HepG2 (cell line): ENCODE measurements at regions not wholly inside any gene's neighbourhood (a gene's known extent, or its start where the extent isn't known, plus 50 kb on each side); places are given as distances from the start of the nearest gene placed in this dataset.

ENCODE experiments used
- ATAC-seq: fragments of 200-7000 bp; cut with Tn5 transposase; 3 replicates; pipeline ENCODE4 v1.9.1; 2020; ENCODE audit warnings: mild to moderate bottlenecking, moderate library complexity
- BruUV-seq: library from RNA; stranded (reverse); fragments of 400-500 nt; replicated peaks from 2 replicates; lab custom pipeline; 2021; lab: Mats Ljungman, UMichigan
- CTCF ChIA-PET: fragments of 300-600 bp; formaldehyde crosslinking; extraction: SDS; loops from one replicate; lab custom pipeline; 2021; ENCODE audit warnings: low total read pairs, inconsistent platforms, low intra/inter-chr PET ratio; lab: Yijun Ruan, JAX
- POLR2A ChIA-PET: fragments of 350-600 bp; sonication (Branson Sonifier 250); formaldehyde crosslinking; loops from one replicate; lab custom pipeline; 2020; ENCODE audit warnings: antibody characterized with exemption, inconsistent platforms; lab: Yijun Ruan, JAX
- DNase-seq: peaks from one replicate; pipeline ENCODE4 v3.0.0-alpha.2; 2015; ENCODE audit warnings: low spot score
- FAIRE-seq: peaks from 3 replicates; lab custom pipeline; 2011; peaks lifted over from hg19 to GRCh38; lab: Jason Lieb, UNC
- H2AFZ ChIP-seq: one replicate; pipeline ENCODE4 v1.6.1; 2011; ENCODE audit warnings: low read length, inconsistent platforms
- H3K27ac ChIP-seq: fragments of 300-600 bp; 3 replicates; pipeline ENCODE4 v1.8.0; 2011; ENCODE audit warnings: mixed run types, mild to moderate bottlenecking, mixed read lengths, low read length, inconsistent platforms; ENCODE audit not compliant: insufficient read depth; ENCODE audit errors: extremely low read length
- H3K27me3 ChIP-seq, 2 experiments: fragments of 200-600 bp in 1 of 2; 2 replicates in 1 of 2; 3 replicates in 1 of 2; pipeline versions ENCODE4 v1.6.0 to v1.8.0; 2011; ENCODE audit warnings: low read length in 2 of 2, mild to moderate bottlenecking in 2 of 2, moderate library complexity in 2 of 2, inconsistent platforms in 1 of 2; ENCODE audit not compliant: insufficient read depth in 2 of 2, control insufficient read depth in 1 of 2
- H3K36me3 ChIP-seq, 2 experiments: fragments of 200-600 bp in 1 of 2; replicated peaks in 1 of 2; 2 replicates in 1 of 2; 3 replicates in 1 of 2; pipeline versions ENCODE4 v1.5.1 to v1.8.0; 2011; ENCODE audit warnings: low read length in 2 of 2, inconsistent platforms in 1 of 2; ENCODE audit not compliant: insufficient read depth in 2 of 2, control insufficient read depth in 1 of 2
- H3K4me1 ChIP-seq: 2 replicates; pipeline ENCODE4 v1.5.1; 2012; ENCODE audit warnings: low read length, inconsistent platforms; ENCODE audit not compliant: insufficient read depth
- H3K4me2 ChIP-seq: 2 replicates; pipeline ENCODE4 v1.6.0; 2011; ENCODE audit warnings: low read depth, low read length, inconsistent platforms
- H3K4me3 ChIP-seq, 3 experiments: fragments of 200-600 bp in 1 of 3; sonication (generic), shearing (Covaris generic) in 1 of 3; replicated peaks in 1 of 3; 2 replicates each; pipeline ENCODE4 v1.5.1; 2011 to 2016; ENCODE audit warnings: low read length in 3 of 3, inconsistent platforms in 2 of 3, low read depth in 2 of 3, mild to moderate bottlenecking in 2 of 3, control low read depth in 1 of 3, mixed read lengths in 1 of 3; ENCODE audit not compliant: insufficient read depth in 1 of 3
- H3K79me2 ChIP-seq: one replicate; pipeline ENCODE4 v1.6.1; 2011; ENCODE audit warnings: low read length, inconsistent platforms; ENCODE audit not compliant: insufficient read depth
- H3K9ac ChIP-seq: 2 replicates; pipeline ENCODE4 v1.6.0; 2011; ENCODE audit warnings: mild to moderate bottlenecking, low read depth, low read length, inconsistent platforms; ENCODE audit not compliant: insufficient read depth
- H3K9me3 ChIP-seq: 2 replicates; pipeline ENCODE4 v1.5.1; 2012; ENCODE audit warnings: mild to moderate bottlenecking, low read length
- H4K20me1 ChIP-seq: 2 replicates; pipeline ENCODE4 v1.6.0; 2011; ENCODE audit warnings: inconsistent platforms, mild to moderate bottlenecking, low read length, moderate library complexity; ENCODE audit not compliant: insufficient read depth
- AGO1 ChIP-seq: fragments of 200-400 bp; formaldehyde crosslinking; IDR thresholded peaks from 2 replicates; pipeline ENCODE4 v1.6.1; 2017; ENCODE audit warnings: mild to moderate bottlenecking, low read depth, low read length, moderate library complexity; ENCODE audit not compliant: poor library complexity, severe bottlenecking
- ARNT2 ChIP-seq: sonication (generic); formaldehyde crosslinking; IDR thresholded peaks from 2 replicates; pipeline ENCODE4 v1.8.0; 2022; ENCODE audit warnings: mild to moderate bottlenecking, low read depth, missing genetic modification reagents, moderate library complexity
- ATAD3A ChIP-seq: sonication (generic); formaldehyde crosslinking; IDR thresholded peaks from 2 replicates; pipeline ENCODE4 v1.4.0; 2020; ENCODE audit warnings: missing genetic modification reagents
- CBX2 ChIP-seq, 2 experiments: fragments of 200-600 bp in 1 of 2; sonication (generic); formaldehyde crosslinking in 1 of 2; IDR thresholded peaks; 2 replicates each; pipeline versions ENCODE4 v1.7.0 to v1.8.1; 2018 to 2022; ENCODE audit warnings: low read depth in 2 of 2, low read length in 1 of 2, mild to moderate bottlenecking in 1 of 2, missing genetic modification reagents in 1 of 2
- CHCHD3 ChIP-seq: sonication (generic); formaldehyde crosslinking; IDR thresholded peaks from 2 replicates; pipeline ENCODE4 v1.8.0; 2022; ENCODE audit warnings: mild to moderate bottlenecking, missing genetic modification reagents, moderate library complexity
- DPF2 ChIP-seq: sonication (generic); formaldehyde crosslinking; IDR thresholded peaks from 2 replicates; pipeline ENCODE4 v1.4.0; 2020; ENCODE audit warnings: mild to moderate bottlenecking, low read depth, missing genetic modification reagents, borderline replicate concordance
- GABPA ChIP-seq, 2 experiments: IDR thresholded peaks; 2 replicates each; pipeline ENCODE4 v1.6.1; 2011 to 2016; ENCODE audit warnings: low read depth in 2 of 2, low read length in 1 of 2, missing biosample characterization in 1 of 2, missing genetic modification characterization in 1 of 2
- HNRNPL ChIP-seq: fragments of 200-400 bp; formaldehyde crosslinking; IDR thresholded peaks from 2 replicates; pipeline ENCODE4 v1.6.1; 2017; ENCODE audit warnings: mild to moderate bottlenecking, low read depth, low read length
- KLF13 ChIP-seq: sonication (generic); formaldehyde crosslinking; IDR thresholded peaks from 2 replicates; pipeline ENCODE4 v1.4.0; 2020; ENCODE audit warnings: mild to moderate bottlenecking, missing genetic modification reagents
- MAFF ChIP-seq: IDR thresholded peaks from 2 replicates; pipeline ENCODE4 v1.6.1; 2011; ENCODE audit warnings: low read depth, low read length, improper control_type of control experiment
- REPIN1 ChIP-seq: sonication (generic); formaldehyde crosslinking; IDR thresholded peaks from 2 replicates; pipeline ENCODE4 v1.8.0; 2022; ENCODE audit warnings: missing genetic modification reagents, low read depth, mild to moderate bottlenecking, borderline replicate concordance
- TBL1XR1 ChIP-seq: fragments of 150-350 bp; IDR thresholded peaks from 2 replicates; pipeline ENCODE4 v1.6.1; 2014; ENCODE audit warnings: borderline replicate concordance, low read length; ENCODE audit not compliant: partially characterized antibody
- ZNF296 ChIP-seq: sonication (generic); formaldehyde crosslinking; conservative IDR thresholded peaks from 2 replicates; pipeline ENCODE4 v1.5.0; 2020; ENCODE audit warnings: mild to moderate bottlenecking, missing genetic modification reagents
- ZNF766 ChIP-seq: sonication (generic); formaldehyde crosslinking; IDR thresholded peaks from 2 replicates; pipeline ENCODE4 v1.5.0; 2020; ENCODE audit warnings: missing genetic modification reagents, borderline replicate concordance
- WGBS: methylation state at CpG from one replicate; pipeline ENCODE4 v1.1.6; 2017; ENCODE audit warnings: low lambda C conversion rate; 5-methylcytosine and 5-hydroxymethylcytosine counted together
- in situ Hi-C: cut with HindIII; loops from 2 replicates; pipeline ENCODE4 v1.10.0; 2017; ENCODE audit warnings: low pct_unique_long_range_greater_than_20kb; ENCODE audit not compliant: extremely low pct_ligation_motif_present
- intact Hi-C: fragments of 100-400 bp; cut with micrococcal nuclease; formaldehyde crosslinking; loops from one replicate; pipeline ENCODE4 v1.10.0; 2022; ENCODE audit not compliant: unreplicated experiment
- TF ChIP-seq, protein P1 (sequence below): sonication (generic); formaldehyde crosslinking; IDR thresholded peaks from 2 replicates; pipeline ENCODE4 v1.8.1; 2022; ENCODE audit warnings: low read depth, mild to moderate bottlenecking, missing genetic modification reagents
- TF ChIP-seq, protein P2 (sequence below): sonication (generic); formaldehyde crosslinking; IDR thresholded peaks from 2 replicates; pipeline ENCODE4 v1.5.0; 2020; ENCODE audit warnings: missing genetic modification reagents

DNA sequence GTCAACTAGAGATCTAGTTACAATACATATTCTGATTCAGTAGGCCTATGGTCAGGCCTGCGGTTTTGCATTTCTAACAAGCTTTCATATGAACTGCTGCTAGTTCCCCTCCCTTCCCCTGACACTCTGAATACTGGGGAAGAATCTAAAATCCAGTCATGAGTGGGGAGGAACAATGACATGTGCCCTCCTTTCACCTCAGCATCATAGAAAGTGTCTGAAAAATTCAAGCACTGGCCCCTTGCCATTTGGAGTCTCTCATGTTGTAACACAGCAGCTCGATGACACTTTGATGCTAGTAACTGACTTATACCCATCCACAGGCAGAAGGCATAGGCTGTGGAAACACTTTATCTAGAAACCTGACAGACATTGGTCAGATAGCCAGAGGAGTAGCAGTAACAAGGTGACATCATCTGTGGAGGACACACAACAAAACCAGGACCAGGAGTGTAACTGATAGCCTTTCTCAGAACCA, 161.9 kb upstream of the RASSF8 start:
- Histone ChIP-seq H3K36me3 (no peaks in the 10 kb centered on the region), H4K20me1 (no peaks in the 10 kb centered on the region), H3K9ac (no peak overlapping the region), H3K9me3 (no peaks in the 10 kb centered on the region), H3K79me2 (no peaks in the 10 kb centered on the region), H2AFZ (no peak overlapping the region), H3K4me3 (no peak overlapping the region), H3K4me1 (no peaks in the 10 kb centered on the region), H3K27me3 (no peaks in the 10 kb centered on the region), H3K4me2 (no peak overlapping the region), H3K27ac (no peak overlapping the region)
- intact Hi-C loops = no loop called here
- 0% methylated on average over 2 of the region's 2 CpGs for whole genome bisulfite sequencing
- POLR2A ChIA-PET = no interaction called here
- CTCF ChIA-PET = no interaction called here
- in situ Hi-C loops = no loop called here
- DNase-seq (no peak), ATAC-seq (no peak), FAIRE-seq (no peak)
- no TSS peak for BruUV-seq
- TF ChIP-seq, protein P1, sequence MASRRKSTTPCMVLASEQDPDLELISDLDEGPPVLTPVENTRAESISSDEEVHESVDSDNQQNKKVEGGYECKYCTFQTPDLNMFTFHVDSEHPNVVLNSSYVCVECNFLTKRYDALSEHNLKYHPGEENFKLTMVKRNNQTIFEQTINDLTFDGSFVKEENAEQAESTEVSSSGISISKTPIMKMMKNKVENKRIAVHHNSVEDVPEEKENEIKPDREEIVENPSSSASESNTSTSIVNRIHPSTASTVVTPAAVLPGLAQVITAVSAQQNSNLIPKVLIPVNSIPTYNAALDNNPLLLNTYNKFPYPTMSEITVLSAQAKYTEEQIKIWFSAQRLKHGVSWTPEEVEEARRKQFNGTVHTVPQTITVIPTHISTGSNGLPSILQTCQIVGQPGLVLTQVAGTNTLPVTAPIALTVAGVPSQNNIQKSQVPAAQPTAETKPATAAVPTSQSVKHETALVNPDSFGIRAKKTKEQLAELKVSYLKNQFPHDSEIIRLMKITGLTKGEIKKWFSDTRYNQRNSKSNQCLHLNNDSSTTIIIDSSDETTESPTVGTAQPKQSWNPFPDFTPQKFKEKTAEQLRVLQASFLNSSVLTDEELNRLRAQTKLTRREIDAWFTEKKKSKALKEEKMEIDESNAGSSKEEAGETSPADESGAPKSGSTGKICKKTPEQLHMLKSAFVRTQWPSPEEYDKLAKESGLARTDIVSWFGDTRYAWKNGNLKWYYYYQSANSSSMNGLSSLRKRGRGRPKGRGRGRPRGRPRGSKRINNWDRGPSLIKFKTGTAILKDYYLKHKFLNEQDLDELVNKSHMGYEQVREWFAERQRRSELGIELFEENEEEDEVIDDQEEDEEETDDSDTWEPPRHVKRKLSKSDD (CRISPR knock-in tag) = no peak
- TF ChIP-seq GABPA (IDR thresholded peaks at IDR 0.05; ENCODE audit: low read depth, low read length) (no peak), GABPA (CRISPR knock-in tag; IDR thresholded peaks at IDR 0.05; ENCODE audit: low read depth) (no peak), ATAD3A (CRISPR knock-in tag) (no peak), CBX2 (IDR thresholded peaks at IDR 0.05; ENCODE audit: low read depth, low read length) (no peak), CBX2 (CRISPR knock-in tag; IDR thresholded peaks at IDR 0.05; ENCODE audit: low read depth) (no peak)

DNA sequence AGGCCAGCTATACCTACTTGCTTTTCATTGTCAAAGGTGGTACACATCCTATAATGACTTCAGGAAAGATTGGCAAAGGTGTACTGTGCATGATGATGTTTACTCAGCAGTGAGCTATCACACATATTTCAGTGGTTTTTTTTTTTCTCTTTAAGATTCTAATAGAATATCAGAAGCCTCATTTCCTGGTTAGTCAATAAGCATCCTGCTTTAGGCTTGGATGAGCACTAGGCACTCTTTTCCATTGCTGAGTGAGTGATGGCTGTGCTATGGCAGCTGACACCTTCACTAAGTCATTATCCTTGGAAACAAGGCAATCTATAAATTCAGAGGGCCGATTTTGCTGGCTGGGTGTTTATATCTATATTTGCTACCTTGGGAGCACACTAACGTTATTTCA, 161.1 kb upstream of the RASSF8 start:
- Histone ChIP-seq H3K9me3 (no peaks in the 10 kb centered on the region), H3K27me3 (no peaks in the 10 kb centered on the region), H3K27ac (no peak overlapping the region), H4K20me1 (no peaks in the 10 kb centered on the region), H2AFZ (no peak overlapping the region), H3K9ac (no peak overlapping the region), H3K4me2 (no peak overlapping the region), H3K36me3 (no peaks in the 10 kb centered on the region), H3K4me1 (no peaks in the 10 kb centered on the region), H3K79me2 (no peaks in the 10 kb centered on the region), H3K4me3 (no peak overlapping the region)
- DNase-seq (no peak), ATAC-seq (no peak), FAIRE-seq (no peak)
- WGBS = 0% methylated on average over 2 of the region's 2 CpGs
- POLR2A ChIA-PET = no interaction called here
- intact Hi-C loops (no loop called here), in situ Hi-C loops (no loop called here)
- no TSS peak for BruUV-seq
- CTCF ChIA-PET = no interaction called here
- no peak for TF ChIP-seq KLF13 (CRISPR knock-in tag)
- no peak for TF ChIP-seq MAFF
- TF ChIP-seq ZNF766 (CRISPR knock-in tag) = no peak
- no peak for TF ChIP-seq ZNF296 (CRISPR knock-in tag)
- TF ChIP-seq DPF2 = no peak
- no peak for TF ChIP-seq AGO1
- no peak for TF ChIP-seq HNRNPL
- TF ChIP-seq CHCHD3 (CRISPR knock-in tag) = no peak
- TF ChIP-seq, protein P2, sequence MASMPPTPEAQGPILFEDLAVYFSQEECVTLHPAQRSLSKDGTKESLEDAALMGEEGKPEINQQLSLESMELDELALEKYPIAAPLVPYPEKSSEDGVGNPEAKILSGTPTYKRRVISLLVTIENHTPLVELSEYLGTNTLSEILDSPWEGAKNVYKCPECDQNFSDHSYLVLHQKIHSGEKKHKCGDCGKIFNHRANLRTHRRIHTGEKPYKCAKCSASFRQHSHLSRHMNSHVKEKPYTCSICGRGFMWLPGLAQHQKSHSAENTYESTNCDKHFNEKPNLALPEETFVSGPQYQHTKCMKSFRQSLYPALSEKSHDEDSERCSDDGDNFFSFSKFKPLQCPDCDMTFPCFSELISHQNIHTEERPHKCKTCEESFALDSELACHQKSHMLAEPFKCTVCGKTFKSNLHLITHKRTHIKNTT (CRISPR knock-in tag) = no peak
- TF ChIP-seq ARNT2 (CRISPR knock-in tag) = no peak
- TF ChIP-seq REPIN1 (CRISPR knock-in tag) = no peak
- no peak for TF ChIP-seq TBL1XR1
